ENCODE measurements at regions not wholly inside any gene's neighbourhood (a gene's known extent, or its start where the extent isn't known, plus 50 kb on each side); places are given as distances from the start of the nearest gene placed in this dataset.

DNA sequence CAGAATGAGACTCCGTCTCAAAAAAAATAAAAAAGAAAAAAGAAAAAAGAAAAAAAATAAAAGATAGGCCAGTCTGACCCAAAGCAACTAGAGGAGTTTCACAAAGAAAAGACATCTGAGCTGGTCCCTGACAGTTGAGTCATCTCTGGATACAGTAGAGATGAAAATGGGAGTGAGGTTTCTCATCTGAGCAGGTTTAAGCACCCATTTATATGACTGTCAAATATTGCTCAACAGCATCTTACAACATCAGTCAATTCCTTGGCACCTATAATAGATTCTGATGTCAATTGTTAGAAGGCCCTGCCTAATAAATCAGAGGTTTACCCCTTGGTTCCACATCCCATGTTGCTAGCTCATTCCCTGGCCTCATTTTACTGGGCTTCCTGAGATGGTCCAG lies 490.5 kb downstream of the MAGEE1 start:
- H3K79me2 ChIP-seq (ENCODE audit: control insufficient read depth, insufficient read depth, low read length): no peaks in the 10 kb centered on the region
- H3K36me3 ChIP-seq (ENCODE audit: control insufficient read depth, insufficient read depth, low read length): no peaks in the 10 kb centered on the region
- no peaks in the 10 kb centered on the region for H3K4me1 ChIP-seq (ENCODE audit: control insufficient read depth, extremely low read depth, insufficient read depth, low read length)
- H2AFZ ChIP-seq (ENCODE audit: low read length): no peak overlapping the region
- H3K4me2 ChIP-seq (ENCODE audit: extremely low read depth, insufficient read depth, low read length): no peak overlapping the region
- no peak overlapping the region for H3K27ac ChIP-seq (ENCODE audit: insufficient read depth, low read length)
- no peak overlapping the region for H3K4me3 ChIP-seq (replicated peaks in 1 of 4; ENCODE audit: control extremely low read depth in 1 of 4, insufficient read depth in 1 of 4, low read depth in 3 of 4, low read length in 4 of 4)
- no peaks in the 10 kb centered on the region for H4K20me1 ChIP-seq (ENCODE audit: control insufficient read depth, extremely low read depth, insufficient read depth, low read length)
- H3K9ac ChIP-seq (ENCODE audit: insufficient read depth, low read length): no peak overlapping the region
- H3K9me3 ChIP-seq (ENCODE audit: control insufficient read depth, insufficient read depth, low read depth, low read length): no peaks in the 10 kb centered on the region
- H3K27me3 ChIP-seq (ENCODE audit: control insufficient read depth, insufficient read depth, low read length): no peaks in the 10 kb centered on the region
- TF ChIP-seq CTCF (conservative IDR thresholded peaks at IDR 0.05 in 1 of 2, IDR thresholded peaks at IDR 0.05 in 1 of 2; ENCODE audit: low read depth in 1 of 2, low read length in 2 of 2): no peak
- no peak for TF ChIP-seq EZH2 (IDR thresholded peaks at IDR 0.05; ENCODE audit: low read length, missing control alignments)
- DNase-seq (ENCODE audit: low read depth in 2 of 2): no peak

- Histone ChIP-seq H3K4me1 (ENCODE audit: control insufficient read depth, extremely low read depth, insufficient read depth, low read length) (no peaks in the 10 kb centered on the region), H3K27me3 (ENCODE audit: control insufficient read depth, insufficient read depth, low read length) (no peaks in the 10 kb centered on the region), H3K27ac (ENCODE audit: insufficient read depth, low read length) (no peak overlapping the region), H3K36me3 (ENCODE audit: control insufficient read depth, insufficient read depth, low read length) (no peaks in the 10 kb centered on the region), H3K4me2 (ENCODE audit: extremely low read depth, insufficient read depth, low read length) (no peak overlapping the region), H3K9me3 (ENCODE audit: control insufficient read depth, insufficient read depth, low read depth, low read length) (no peaks in the 10 kb centered on the region), H3K79me2 (ENCODE audit: control insufficient read depth, insufficient read depth, low read length) (no peaks in the 10 kb centered on the region), H3K4me3 (replicated peaks in 1 of 4; ENCODE audit: control extremely low read depth in 1 of 4, insufficient read depth in 1 of 4, low read depth in 3 of 4, low read length in 4 of 4) (no peak overlapping the region), H4K20me1 (ENCODE audit: control insufficient read depth, extremely low read depth, insufficient read depth, low read length) (no peaks in the 10 kb centered on the region), H2AFZ (ENCODE audit: low read length) (no peak overlapping the region), H3K9ac (ENCODE audit: insufficient read depth, low read length) (no peak overlapping the region)
- no peak for DNase-seq (ENCODE audit: low read depth in 2 of 2)
- no peak for TF ChIP-seq CTCF (conservative IDR thresholded peaks at IDR 0.05 in 1 of 2, IDR thresholded peaks at IDR 0.05 in 1 of 2; ENCODE audit: low read depth in 1 of 2, low read length in 2 of 2)
- no peak for TF ChIP-seq EZH2 (IDR thresholded peaks at IDR 0.05; ENCODE audit: low read length, missing control alignments)
Measured at GRCh38 chrX:76919761-76920160, 492.3 kb downstream of the MAGEE1 start.

DNA sequence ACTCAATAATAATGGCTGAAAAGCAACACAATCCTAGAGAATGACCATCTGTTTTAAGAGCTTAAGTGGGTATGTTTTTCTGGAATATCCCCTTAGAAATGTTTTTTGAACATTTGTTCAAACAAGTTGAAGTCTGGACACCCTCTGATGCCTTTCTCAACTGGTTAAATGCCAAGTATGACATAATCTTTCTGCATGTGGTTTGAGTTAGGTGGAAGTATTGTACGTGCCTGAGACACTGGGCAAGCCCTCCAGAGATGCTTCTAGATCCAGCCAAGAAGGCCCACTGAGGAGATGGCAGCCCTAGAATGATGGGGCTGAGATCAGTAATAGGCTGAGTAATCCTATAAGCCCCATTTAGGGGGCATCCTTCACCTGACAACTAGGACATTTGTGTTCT lies 493.1 kb downstream of the MAGEE1 start:
- Histone ChIP-seq H3K9me3 (ENCODE audit: control insufficient read depth, insufficient read depth, low read depth, low read length) (no peaks in the 10 kb centered on the region), H3K27ac (ENCODE audit: insufficient read depth, low read length) (no peak overlapping the region), H2AFZ (ENCODE audit: low read length) (no peak overlapping the region), H3K4me2 (ENCODE audit: extremely low read depth, insufficient read depth, low read length) (no peak overlapping the region), H3K9ac (ENCODE audit: insufficient read depth, low read length) (no peak overlapping the region), H3K36me3 (ENCODE audit: control insufficient read depth, insufficient read depth, low read length) (no peaks in the 10 kb centered on the region), H4K20me1 (ENCODE audit: control insufficient read depth, extremely low read depth, insufficient read depth, low read length) (no peaks in the 10 kb centered on the region), H3K79me2 (ENCODE audit: control insufficient read depth, insufficient read depth, low read length) (no peaks in the 10 kb centered on the region), H3K27me3 (ENCODE audit: control insufficient read depth, insufficient read depth, low read length) (no peaks in the 10 kb centered on the region), H3K4me1 (ENCODE audit: control insufficient read depth, extremely low read depth, insufficient read depth, low read length) (no peaks in the 10 kb centered on the region), H3K4me3 (replicated peaks in 1 of 4; ENCODE audit: control extremely low read depth in 1 of 4, insufficient read depth in 1 of 4, low read depth in 3 of 4, low read length in 4 of 4) (no peak overlapping the region)
- DNase-seq (ENCODE audit: low read depth in 2 of 2): no peak
- no peak for TF ChIP-seq CTCF (conservative IDR thresholded peaks at IDR 0.05 in 1 of 2, IDR thresholded peaks at IDR 0.05 in 1 of 2; ENCODE audit: low read depth in 1 of 2, low read length in 2 of 2)

All from fibroblast of lung (primary cell).